GM23338 (cell line): ENCODE measurements at regions not wholly inside any gene's neighbourhood (a gene's known extent, or its start where the extent isn't known, plus 50 kb on each side); places are given as distances from the start of the nearest gene placed in this dataset.

Experiments
- ATAC-seq: fragments of 200-7000 bp; cut with Tn5 transposase; 3 replicates; pipeline ENCODE4 v1.9.1; 2020
- DNase-seq: peaks from one replicate; pipeline ENCODE4 v3.0.0-alpha.2; 2015; ENCODE audit warnings: low spot score
- H2AFZ ChIP-seq: fragments of 200-600 bp; sonication (generic); 2 replicates; pipeline ENCODE4 v1.8.0; 2016; ENCODE audit warnings: antibody characterized with exemption, mild to moderate bottlenecking, moderate library complexity
- H3F3A ChIP-seq: fragments of 200-600 bp; sonication (generic); replicated peaks from 2 replicates; pipeline ENCODE4 v1.8.0; 2017; ENCODE audit warnings: antibody characterized with exemption, mixed run types, low read depth
- H3K27ac ChIP-seq: fragments of 200-600 bp; sonication (generic); 2 replicates; pipeline ENCODE4 v1.6.1; 2016; ENCODE audit warnings: low read depth
- H3K27me3 ChIP-seq: fragments of 200-600 bp; sonication (generic); 2 replicates; pipeline ENCODE4 v1.8.0; 2016; ENCODE audit warnings: mild to moderate bottlenecking, mixed run types, moderate library complexity; ENCODE audit not compliant: insufficient read depth
- H3K36me3 ChIP-seq: fragments of 200-600 bp; sonication (generic); 2 replicates; pipeline ENCODE4 v1.8.0; 2016; ENCODE audit warnings: mild to moderate bottlenecking; ENCODE audit not compliant: insufficient read depth
- H3K4me1 ChIP-seq: fragments of 200-600 bp; sonication (generic); 2 replicates; pipeline ENCODE4 v1.8.0; 2016; ENCODE audit warnings: mild to moderate bottlenecking, moderate library complexity; ENCODE audit not compliant: insufficient read depth
- H3K4me2 ChIP-seq: fragments of 200-600 bp; sonication (generic); 2 replicates; pipeline ENCODE4 v1.7.1; 2017; ENCODE audit warnings: mixed run types
- H3K4me3 ChIP-seq: fragments of 200-600 bp; sonication (generic); 2 replicates; pipeline ENCODE4 v1.6.1; 2016; ENCODE audit warnings: mixed run types
- H3K79me2 ChIP-seq: fragments of 200-600 bp; sonication (generic); replicated peaks from 2 replicates; pipeline ENCODE4 v1.8.0; 2017; ENCODE audit warnings: mild to moderate bottlenecking; ENCODE audit not compliant: insufficient read depth
- H3K9me2 ChIP-seq: fragments of 200-600 bp; sonication (generic); 2 replicates; pipeline ENCODE4 v1.8.0; 2017; ENCODE audit not compliant: insufficient read depth
- H4K20me1 ChIP-seq: fragments of 200-600 bp; sonication (generic); replicated peaks from 2 replicates; pipeline ENCODE4 v1.8.0; 2017; ENCODE audit warnings: mild to moderate bottlenecking; ENCODE audit not compliant: insufficient read depth
- H3K27ac Mint-ChIP-seq: 2 replicates; pipeline ENCODE4 v1.8.0; 2020; ENCODE audit warnings: inconsistent platforms, mild to moderate bottlenecking, moderate library complexity, mixed read lengths
- H3K27me3 Mint-ChIP-seq: 3 replicates; pipeline ENCODE4 v1.8.0; 2022; ENCODE audit warnings: low read depth, mild to moderate bottlenecking, moderate library complexity, mixed read lengths, inconsistent platforms; ENCODE audit not compliant: insufficient read depth, poor library complexity
- H3K36me3 Mint-ChIP-seq: 3 replicates; pipeline ENCODE4 v1.8.0; 2021; ENCODE audit warnings: low read depth, mild to moderate bottlenecking, inconsistent platforms, moderate library complexity, mixed read lengths
- H3K4me1 Mint-ChIP-seq: 3 replicates; pipeline ENCODE4 v1.8.0; 2020; ENCODE audit warnings: mild to moderate bottlenecking, inconsistent platforms, mixed read lengths
- H3K4me3 Mint-ChIP-seq: 3 replicates; pipeline ENCODE4 v1.8.0; 2021; ENCODE audit warnings: moderate library complexity, mild to moderate bottlenecking, inconsistent platforms, mixed read lengths
- H3K9me3 Mint-ChIP-seq: 3 replicates; pipeline ENCODE4 v1.8.0; 2020; ENCODE audit warnings: moderate library complexity, mild to moderate bottlenecking, inconsistent platforms, mixed read lengths
- CREB1 ChIP-seq: fragments of 250-450 bp; sonication (Bioruptor Pico); IDR thresholded peaks from 2 replicates; pipeline ENCODE4 v1.5.0; 2020; ENCODE audit warnings: low read depth, mild to moderate bottlenecking, moderate library complexity
- CTCF ChIP-seq, 2 experiments: fragments of 200-600 bp in 1 of 2; sonication (generic) in 1 of 2; conservative IDR thresholded peaks; 2 replicates each; pipeline versions ENCODE4 v1.5.1 to v1.6.1; 2016 to 2017; ENCODE audit warnings: antibody characterized with exemption in 2 of 2, low read depth in 2 of 2, mild to moderate bottlenecking in 2 of 2, moderate library complexity in 1 of 2
- ETS1 ChIP-seq: IDR thresholded peaks from 2 replicates; pipeline ENCODE4 v1.6.1; 2016; ENCODE audit warnings: antibody characterized with exemption
- EZH2 ChIP-seq: fragments of 200-600 bp; sonication (generic); IDR thresholded peaks from one replicate; pipeline ENCODE4 v1.8.0; 2017; ENCODE audit warnings: antibody characterized with exemption, mild to moderate bottlenecking, low read depth; ENCODE audit not compliant: unreplicated experiment
- EZH2phosphoT487 ChIP-seq: fragments of 200-600 bp; sonication (generic); IDR thresholded peaks from one replicate; pipeline ENCODE4 v1.8.1; 2018; ENCODE audit warnings: antibody characterized with exemption; ENCODE audit not compliant: unreplicated experiment
- JUNB ChIP-seq: IDR thresholded peaks from one replicate; pipeline ENCODE4 v1.6.1; 2016; ENCODE audit warnings: antibody characterized with exemption; ENCODE audit not compliant: unreplicated experiment
- NANOG ChIP-seq: IDR thresholded peaks from 2 replicates; pipeline ENCODE4 v1.6.1; 2016; ENCODE audit warnings: antibody characterized with exemption, borderline replicate concordance
- REST ChIP-seq: IDR thresholded peaks from one replicate; pipeline ENCODE4 v1.6.1; 2018; ENCODE audit warnings: antibody characterized with exemption; ENCODE audit not compliant: unreplicated experiment
- STAT1 ChIP-seq: IDR thresholded peaks from one replicate; pipeline ENCODE4 v1.6.1; 2016; ENCODE audit warnings: antibody characterized with exemption; ENCODE audit not compliant: unreplicated experiment
- ZNF114 ChIP-seq: fragments of 250-450 bp; sonication (Bioruptor Pico); IDR thresholded peaks from 2 replicates; pipeline ENCODE4 v1.5.0; 2020; ENCODE audit warnings: mild to moderate bottlenecking, moderate library complexity
- ZNF331 ChIP-seq: fragments of 250-450 bp; sonication (Bioruptor Pico); IDR thresholded peaks from 2 replicates; pipeline ENCODE4 v1.5.0; 2020; ENCODE audit warnings: low read depth, mild to moderate bottlenecking, moderate library complexity
- ZNF462 ChIP-seq: fragments of 250-450 bp; sonication (Bioruptor Pico); IDR thresholded peaks from 2 replicates; pipeline ENCODE4 v1.5.0; 2020; ENCODE audit warnings: mild to moderate bottlenecking, moderate library complexity

GRCh38 chr12:34305176-34305575 is 282.9 kb downstream of the ALG10 start:
- H3K9me3 Mint-ChIP-seq, result peaks cover 99% of the 10 kb centered on the region
- no peaks in the 10 kb centered on the region for H3K4me1 ChIP-seq
- TF ChIP-seq JUNB (no peak), STAT1 (no peak), ZNF331 (CRISPR knock-in tag) (no peak), NANOG (no peak), ZNF462 (CRISPR knock-in tag) (no peak), REST (no peak), ZNF114 (no peak), CTCF (conservative IDR thresholded peaks at IDR 0.05; ENCODE audit: low read depth in 2 of 2) (no peak), EZH2phosphoT487 (no peak), ETS1 (no peak), CREB1 (CRISPR knock-in tag) (no peak), EZH2 (no peak)
- H2AFZ ChIP-seq, result no peak overlapping the region
- no peak overlapping the region for H3K4me3 ChIP-seq
- no peaks in the 10 kb centered on the region for H3F3A ChIP-seq
- no peak overlapping the region for H3K4me2 ChIP-seq
- no peaks in the 10 kb centered on the region for H3K9me2 ChIP-seq
- no peak for ATAC-seq
- no peak for DNase-seq
- no peaks in the 10 kb centered on the region for H4K20me1 ChIP-seq
- H3K27ac ChIP-seq, result no peak overlapping the region
- H3K36me3 Mint-ChIP-seq, result peaks cover 80% of the 10 kb centered on the region
- no peak overlapping the region for H3K27ac Mint-ChIP-seq
- H3K4me1 Mint-ChIP-seq, result no peaks in the 10 kb centered on the region; the same call in 2 of the 3 replicates
- H3K36me3 ChIP-seq, result no peaks in the 10 kb centered on the region
- H3K27me3 Mint-ChIP-seq, result peaks cover 18% of the 10 kb centered on the region
- H3K4me3 Mint-ChIP-seq, result no peak overlapping the region
- no peaks in the 10 kb centered on the region for H3K27me3 ChIP-seq
- H3K79me2 ChIP-seq, result no peaks in the 10 kb centered on the region
